ENCODE measurements at regions not wholly inside any gene's neighbourhood (a gene's known extent, or its start where the extent isn't known, plus 50 kb on each side); places are given as distances from the start of the nearest gene placed in this dataset.

- no peak for DNase-seq (ENCODE audit: low read depth, low spot score)
- POLR2A ChIA-PET: no interaction called here
- H3K4me3 ChIP-seq (ENCODE audit: low read depth, low read length): no peak overlapping the region
- TF ChIP-seq CTCF (IDR thresholded peaks at IDR 0.05; ENCODE audit: low read depth, low read length): no peak
- peak overlapping the region; percentile 39 for H3K27ac ChIP-seq (ENCODE audit: low read depth, low read length)
- no peaks in the 10 kb centered on the region; the same call in 1 of the 2 replicates for H3K9me3 ChIP-seq (ENCODE audit: control insufficient read depth, insufficient read depth, low read length)
- CTCF ChIA-PET: no interaction called here
- H3K27me3 ChIP-seq (ENCODE audit: control insufficient read depth, insufficient read depth, low read length): no peaks in the 10 kb centered on the region
Measured at GRCh38 chr17:77460514-77461046, 319.8 kb downstream of the SEC14L1 start.

GRCh38 chr17:77461277-77462057, 320.7 kb downstream of the SEC14L1 start:
- no peak for DNase-seq (ENCODE audit: low read depth, low spot score)
- Histone ChIP-seq H3K27ac (ENCODE audit: low read depth, low read length) (no peak overlapping the region), H3K9me3 (ENCODE audit: control insufficient read depth, insufficient read depth, low read length) (no peaks in the 10 kb centered on the region; the same call in 1 of the 2 replicates), H3K27me3 (ENCODE audit: control insufficient read depth, insufficient read depth, low read length) (no peaks in the 10 kb centered on the region), H3K4me3 (ENCODE audit: low read depth, low read length) (no peak overlapping the region)
- CTCF ChIA-PET: no interaction called here
- POLR2A ChIA-PET: no interaction called here
- TF ChIP-seq CTCF (IDR thresholded peaks at IDR 0.05; ENCODE audit: low read depth, low read length): no peak

- CTCF ChIA-PET: no interaction called here
- no peak for DNase-seq (ENCODE audit: low read depth, low spot score)
Measured at GRCh38 chr17:77462090-77462489, 321.3 kb downstream of the SEC14L1 start.

GRCh38 chr17:77462553-77463497, 322.1 kb downstream of the SEC14L1 start:
- H3K27me3 ChIP-seq (ENCODE audit: control insufficient read depth, insufficient read depth, low read length): no peaks in the 10 kb centered on the region
- H3K9me3 ChIP-seq (ENCODE audit: control insufficient read depth, insufficient read depth, low read length): no peaks in the 10 kb centered on the region; the same call in 1 of the 2 replicates
- TF ChIP-seq CTCF (IDR thresholded peaks at IDR 0.05; ENCODE audit: low read depth, low read length): no peak
- CTCF ChIA-PET: interaction anchor here (1.1 kb wide), 1 partner anchor 9 kb away, joined by 3 read pairs; no protein-coding TSS in a partner anchor
- no peak overlapping the region for H3K4me3 ChIP-seq (ENCODE audit: low read depth, low read length)
- H3K27ac ChIP-seq (ENCODE audit: low read depth, low read length): no peak overlapping the region
- POLR2A ChIA-PET: interaction anchor here (0.7 kb wide), 1 partner anchor 177 kb away, joined by 3 read pairs; no protein-coding TSS in a partner anchor
- DNase-seq (ENCODE audit: low read depth, low spot score): no peak

More at GRCh38 chr17:77462090-77462489, 321.3 kb downstream of the SEC14L1 start:
- TF ChIP-seq CTCF (IDR thresholded peaks at IDR 0.05; ENCODE audit: low read depth, low read length): no peak
- H3K27ac ChIP-seq (ENCODE audit: low read depth, low read length): no peak overlapping the region
- no peaks in the 10 kb centered on the region; the same call in 1 of the 2 replicates for H3K9me3 ChIP-seq (ENCODE audit: control insufficient read depth, insufficient read depth, low read length)
- POLR2A ChIA-PET: no interaction called here
- H3K4me3 ChIP-seq (ENCODE audit: low read depth, low read length): no peak overlapping the region
- no peaks in the 10 kb centered on the region for H3K27me3 ChIP-seq (ENCODE audit: control insufficient read depth, insufficient read depth, low read length)
